ENCODE measurements at regions not wholly inside any gene's neighbourhood (a gene's known extent, or its start where the extent isn't known, plus 50 kb on each side); places are given as distances from the start of the nearest gene placed in this dataset.

DNA sequence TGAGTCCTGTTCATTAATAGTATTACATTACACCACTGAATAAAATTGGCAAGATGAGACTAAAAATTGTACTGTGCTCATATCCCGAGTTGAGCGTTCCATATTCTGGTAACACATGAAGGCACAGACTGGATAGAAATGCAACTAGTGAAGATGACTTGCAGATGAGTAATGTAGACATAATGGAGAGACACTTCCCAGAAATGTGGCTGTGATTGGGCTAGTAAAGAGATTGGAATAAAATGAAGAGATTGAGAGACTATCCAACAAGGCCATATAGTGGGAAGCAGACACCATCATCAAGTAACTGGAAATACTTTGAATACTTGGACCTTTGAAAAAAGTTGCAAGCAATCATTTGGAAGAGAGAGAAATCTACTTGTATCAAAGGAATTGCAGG is 77.3 kb downstream of the DCAF8L1 start:
- in situ Hi-C loops (cut with HindIII; ENCODE audit: low pct_ligation_motif_present, low sequenced_read_pairs) = no loop called here
- no peaks in the 10 kb centered on the region for H3K27me3 ChIP-seq (replicated peaks)
- no peak for DNase-seq

DNA sequence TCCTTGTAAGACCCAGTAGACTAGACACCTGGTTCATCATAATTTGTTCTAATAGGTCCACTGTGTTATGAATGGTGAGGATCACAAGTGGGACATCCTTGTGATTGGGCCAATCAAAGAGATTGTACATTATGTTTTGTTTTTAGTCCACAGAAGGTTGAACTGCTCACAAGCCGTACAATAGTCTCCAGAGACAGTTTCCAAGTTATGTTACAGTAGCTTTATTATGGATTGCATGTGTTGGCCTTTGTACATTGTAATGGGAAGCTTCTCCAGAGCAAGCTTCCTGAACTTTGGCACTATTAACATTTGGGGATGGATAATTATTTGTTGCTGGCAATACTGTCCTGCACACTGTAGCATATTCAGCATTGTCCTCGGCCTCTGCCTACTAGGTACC is 86.1 kb downstream of the MAGEB10 start:
- no peaks in the 10 kb centered on the region for H3K36me3 ChIP-seq (replicated peaks)
- H3K27me3 ChIP-seq (replicated peaks) = no peaks in the 10 kb centered on the region
- no peak overlapping the region for H3K4me3 ChIP-seq (ENCODE audit: low read depth, low read length)
- TF ChIP-seq, protein P1, sequence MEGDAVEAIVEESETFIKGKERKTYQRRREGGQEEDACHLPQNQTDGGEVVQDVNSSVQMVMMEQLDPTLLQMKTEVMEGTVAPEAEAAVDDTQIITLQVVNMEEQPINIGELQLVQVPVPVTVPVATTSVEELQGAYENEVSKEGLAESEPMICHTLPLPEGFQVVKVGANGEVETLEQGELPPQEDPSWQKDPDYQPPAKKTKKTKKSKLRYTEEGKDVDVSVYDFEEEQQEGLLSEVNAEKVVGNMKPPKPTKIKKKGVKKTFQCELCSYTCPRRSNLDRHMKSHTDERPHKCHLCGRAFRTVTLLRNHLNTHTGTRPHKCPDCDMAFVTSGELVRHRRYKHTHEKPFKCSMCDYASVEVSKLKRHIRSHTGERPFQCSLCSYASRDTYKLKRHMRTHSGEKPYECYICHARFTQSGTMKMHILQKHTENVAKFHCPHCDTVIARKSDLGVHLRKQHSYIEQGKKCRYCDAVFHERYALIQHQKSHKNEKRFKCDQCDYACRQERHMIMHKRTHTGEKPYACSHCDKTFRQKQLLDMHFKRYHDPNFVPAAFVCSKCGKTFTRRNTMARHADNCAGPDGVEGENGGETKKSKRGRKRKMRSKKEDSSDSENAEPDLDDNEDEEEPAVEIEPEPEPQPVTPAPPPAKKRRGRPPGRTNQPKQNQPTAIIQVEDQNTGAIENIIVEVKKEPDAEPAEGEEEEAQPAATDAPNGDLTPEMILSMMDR (IDR thresholded peaks at IDR 0.05; ENCODE audit: low read depth, low read length, missing control alignments) = no peak
- DNase-seq = no peak
- in situ Hi-C loops (cut with HindIII; ENCODE audit: low pct_ligation_motif_present, low sequenced_read_pairs) = no loop called here
- no peak overlapping the region for H3K27ac ChIP-seq

More for the DNA sequence above, 77.3 kb downstream of the DCAF8L1 start:
- TF ChIP-seq, protein P1 (IDR thresholded peaks at IDR 0.05; ENCODE audit: low read depth, low read length, missing control alignments) = no peak
- Histone ChIP-seq H3K4me3 (ENCODE audit: low read depth, low read length) (no peak overlapping the region), H3K36me3 (replicated peaks) (no peaks in the 10 kb centered on the region), H3K27ac (no peak overlapping the region)

DNA sequence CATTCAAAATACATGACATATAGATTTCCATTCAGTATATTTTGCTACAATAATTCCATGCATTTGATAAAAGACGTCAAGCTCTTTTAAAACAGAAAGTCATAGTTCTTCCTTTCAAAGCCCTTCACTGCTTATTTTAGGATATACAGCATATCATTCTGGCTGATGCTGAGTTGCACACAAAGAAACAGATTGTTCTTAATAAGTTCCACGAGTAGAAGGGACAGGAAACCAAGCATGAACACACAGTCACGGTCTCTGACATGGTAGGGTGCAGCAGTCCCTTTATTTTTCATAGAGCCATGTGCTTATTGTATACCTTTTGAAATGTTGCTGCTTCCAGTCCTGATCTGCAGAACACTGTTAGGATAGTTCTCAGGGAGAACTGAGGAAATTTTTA is 85.4 kb downstream of the MAGEB10 start:
- TF ChIP-seq, protein P1 (IDR thresholded peaks at IDR 0.05; ENCODE audit: low read depth, low read length, missing control alignments) = no peak
- Histone ChIP-seq H3K4me3 (ENCODE audit: low read depth, low read length) (no peak overlapping the region), H3K27ac (no peak overlapping the region), H3K36me3 (replicated peaks) (no peaks in the 10 kb centered on the region), H3K27me3 (replicated peaks) (no peaks in the 10 kb centered on the region)
- DNase-seq = no peak
- in situ Hi-C loops (cut with HindIII; ENCODE audit: low pct_ligation_motif_present, low sequenced_read_pairs) = no loop called here

DNA sequence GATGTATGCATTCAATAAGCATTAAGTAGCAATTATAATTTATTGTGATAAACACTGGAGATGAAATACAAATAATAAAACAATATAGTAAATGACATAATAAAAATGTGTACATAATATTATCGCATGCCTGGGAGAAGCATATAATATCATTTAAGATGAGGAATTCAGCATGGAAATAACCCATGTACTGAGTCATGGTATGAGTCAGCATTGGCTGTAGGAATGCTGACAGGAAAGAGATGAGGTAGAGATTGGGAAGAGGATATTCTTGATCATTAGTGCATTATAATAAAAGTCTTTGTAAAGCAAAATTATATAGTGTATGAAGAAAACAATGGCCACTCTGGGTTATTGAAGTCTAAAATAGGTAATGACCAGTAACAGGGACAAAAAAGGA is 82.8 kb downstream of the MAGEB10 start:
- in situ Hi-C loops (cut with HindIII; ENCODE audit: low pct_ligation_motif_present, low sequenced_read_pairs) = no loop called here
- DNase-seq = peak; percentile 58
- no peak overlapping the region for H3K27ac ChIP-seq

DNA sequence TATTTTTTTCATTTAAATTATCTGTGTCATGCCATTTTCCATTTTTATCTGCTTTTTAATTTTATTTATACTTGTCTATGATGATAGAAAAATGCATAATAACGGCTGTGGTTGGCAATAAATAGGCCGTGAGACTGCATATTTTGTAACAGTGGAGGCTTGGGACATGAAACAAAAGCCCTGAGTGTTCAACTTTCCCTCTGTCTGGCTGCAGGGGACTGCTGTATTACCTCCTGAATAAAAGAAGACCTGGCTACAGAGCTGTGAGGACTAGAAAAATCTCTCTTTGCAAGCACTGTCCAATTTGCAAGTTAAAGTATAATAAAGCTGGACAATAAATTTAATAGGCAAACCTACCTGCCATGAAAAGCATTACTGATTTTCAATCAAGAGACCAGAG is 82.1 kb downstream of the MAGEB10 start:
- Histone ChIP-seq H3K27ac (no peak overlapping the region), H3K4me3 (ENCODE audit: low read depth, low read length) (no peak overlapping the region), H3K36me3 (replicated peaks) (no peaks in the 10 kb centered on the region), H3K27me3 (replicated peaks) (no peaks in the 10 kb centered on the region)
- DNase-seq = no peak
- TF ChIP-seq, protein P1 (IDR thresholded peaks at IDR 0.05; ENCODE audit: low read depth, low read length, missing control alignments) = no peak
- in situ Hi-C loops (cut with HindIII; ENCODE audit: low pct_ligation_motif_present, low sequenced_read_pairs) = no loop called here

More for the DNA sequence above, 82.8 kb downstream of the MAGEB10 start:
- TF ChIP-seq, protein P1 (IDR thresholded peaks at IDR 0.05; ENCODE audit: low read depth, low read length, missing control alignments) = no peak
- Histone ChIP-seq H3K36me3 (replicated peaks) (no peaks in the 10 kb centered on the region), H3K27me3 (replicated peaks) (no peaks in the 10 kb centered on the region), H3K4me3 (ENCODE audit: low read depth, low read length) (no peak overlapping the region)

DNA sequence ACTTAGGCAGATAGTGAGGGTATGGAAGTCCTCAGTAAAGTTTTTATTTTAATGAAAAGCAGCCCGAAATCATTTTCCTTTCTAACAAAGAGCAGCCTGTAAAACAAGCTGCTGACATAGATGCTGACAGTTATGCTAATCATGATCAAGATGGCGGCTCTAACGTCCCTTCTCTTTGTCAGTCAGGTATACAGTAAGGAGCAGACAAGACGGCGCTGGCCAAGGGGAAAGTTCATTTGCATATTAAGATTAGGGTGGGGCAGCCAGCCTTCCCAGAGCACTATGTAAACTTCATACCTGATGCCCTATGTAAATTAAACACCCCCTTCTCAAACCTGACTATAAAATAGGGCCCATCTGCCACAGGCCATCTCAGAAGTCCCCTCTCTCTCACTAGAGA is 76.9 kb downstream of the MAGEB10 start:
- Histone ChIP-seq H3K4me3 (ENCODE audit: low read depth, low read length) (no peak overlapping the region), H3K36me3 (replicated peaks) (no peaks in the 10 kb centered on the region), H3K27me3 (replicated peaks) (no peaks in the 10 kb centered on the region), H3K27ac (no peak overlapping the region)
- TF ChIP-seq, protein P1 (IDR thresholded peaks at IDR 0.05; ENCODE audit: low read depth, low read length, missing control alignments) = no peak
- no peak for DNase-seq
- in situ Hi-C loops (cut with HindIII; ENCODE audit: low pct_ligation_motif_present, low sequenced_read_pairs) = no loop called here
